ENCODE measurements at regions not wholly inside any gene's neighbourhood (a gene's known extent, or its start where the extent isn't known, plus 50 kb on each side); places are given as distances from the start of the nearest gene placed in this dataset.

DNA sequence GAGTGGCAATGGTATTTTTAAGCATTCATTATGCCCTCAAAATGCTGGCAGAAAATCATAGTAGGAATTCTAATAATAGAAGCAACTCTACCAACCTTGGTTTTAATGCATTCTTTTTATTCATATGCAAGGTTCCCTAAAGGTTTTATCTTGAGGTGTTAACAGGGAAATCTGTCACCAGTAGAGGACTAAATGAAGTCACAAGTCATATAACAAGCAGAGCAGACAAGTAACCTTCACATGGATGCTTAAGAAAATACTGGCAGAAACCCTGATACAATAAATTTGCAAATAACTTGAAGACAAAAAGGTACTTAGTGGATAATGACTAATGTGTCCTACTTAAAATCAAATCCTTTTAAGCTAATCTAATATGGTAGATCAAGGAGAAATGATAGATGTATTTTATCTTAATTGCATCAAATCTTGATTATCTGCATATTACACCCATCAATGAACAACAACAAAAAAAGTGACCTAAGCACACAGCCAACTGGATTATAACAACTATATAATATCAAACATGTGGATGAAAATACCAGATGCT is 73.3 kb downstream of the RFC3 start:
- Histone ChIP-seq H3K4me3 (no peak overlapping the region), H3K36me3 (replicated peaks in 1 of 2) (no peaks in the 10 kb centered on the region), H3K27me3 (no peaks in the 10 kb centered on the region), H3K27ac (no peak overlapping the region), H3K4me1 (replicated peaks in 1 of 2) (peaks cover 0 to 12% of the 10 kb centered on the region in 2 donors), H3K9me3 (replicated peaks in 1 of 3) (peaks cover 0 to 12% (median 5%) of the 10 kb centered on the region in 3 donors)
- DNase-seq = no peak
- TF ChIP-seq, protein P1, sequence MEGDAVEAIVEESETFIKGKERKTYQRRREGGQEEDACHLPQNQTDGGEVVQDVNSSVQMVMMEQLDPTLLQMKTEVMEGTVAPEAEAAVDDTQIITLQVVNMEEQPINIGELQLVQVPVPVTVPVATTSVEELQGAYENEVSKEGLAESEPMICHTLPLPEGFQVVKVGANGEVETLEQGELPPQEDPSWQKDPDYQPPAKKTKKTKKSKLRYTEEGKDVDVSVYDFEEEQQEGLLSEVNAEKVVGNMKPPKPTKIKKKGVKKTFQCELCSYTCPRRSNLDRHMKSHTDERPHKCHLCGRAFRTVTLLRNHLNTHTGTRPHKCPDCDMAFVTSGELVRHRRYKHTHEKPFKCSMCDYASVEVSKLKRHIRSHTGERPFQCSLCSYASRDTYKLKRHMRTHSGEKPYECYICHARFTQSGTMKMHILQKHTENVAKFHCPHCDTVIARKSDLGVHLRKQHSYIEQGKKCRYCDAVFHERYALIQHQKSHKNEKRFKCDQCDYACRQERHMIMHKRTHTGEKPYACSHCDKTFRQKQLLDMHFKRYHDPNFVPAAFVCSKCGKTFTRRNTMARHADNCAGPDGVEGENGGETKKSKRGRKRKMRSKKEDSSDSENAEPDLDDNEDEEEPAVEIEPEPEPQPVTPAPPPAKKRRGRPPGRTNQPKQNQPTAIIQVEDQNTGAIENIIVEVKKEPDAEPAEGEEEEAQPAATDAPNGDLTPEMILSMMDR (IDR thresholded peaks at IDR 0.05) = no peak
- no peak for TF ChIP-seq POLR2A (IDR thresholded peaks at IDR 0.05)
- intact Hi-C loops (cut with DNase I) = no loop called here

DNA sequence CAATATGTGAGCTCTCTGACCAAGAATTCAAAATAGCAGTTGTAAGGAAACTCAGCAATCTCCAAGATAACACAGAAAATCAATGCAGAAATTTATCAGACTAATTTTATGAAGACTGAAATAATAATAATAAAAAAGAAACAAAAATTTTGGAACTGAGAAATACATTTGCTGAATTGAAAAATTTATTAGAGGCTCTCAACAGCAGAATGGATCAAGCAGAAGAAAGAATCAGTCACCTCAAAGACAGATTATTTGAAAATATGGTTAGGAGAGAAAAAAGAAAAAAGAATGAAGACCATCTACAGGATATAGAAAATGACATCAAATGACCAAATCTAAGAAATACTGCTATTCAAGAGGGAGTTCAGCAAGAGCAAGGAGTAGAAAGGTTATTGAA is 75.6 kb downstream of the RFC3 start:
- Histone ChIP-seq H3K36me3 (replicated peaks in 1 of 2) (no peaks in the 10 kb centered on the region), H3K27ac (no peak overlapping the region), H3K27me3 (no peaks in the 10 kb centered on the region), H3K4me3 (no peak overlapping the region), H3K4me1 (replicated peaks in 1 of 2) (peaks cover 0 to 12% of the 10 kb centered on the region in 2 donors), H3K9me3 (replicated peaks in 1 of 3) (peaks cover 0 to 12% (median 9%) of the 10 kb centered on the region in 3 donors)
- no peak for DNase-seq
- no peak for TF ChIP-seq POLR2A (IDR thresholded peaks at IDR 0.05)
- intact Hi-C loops (cut with DNase I) = no loop called here

DNA sequence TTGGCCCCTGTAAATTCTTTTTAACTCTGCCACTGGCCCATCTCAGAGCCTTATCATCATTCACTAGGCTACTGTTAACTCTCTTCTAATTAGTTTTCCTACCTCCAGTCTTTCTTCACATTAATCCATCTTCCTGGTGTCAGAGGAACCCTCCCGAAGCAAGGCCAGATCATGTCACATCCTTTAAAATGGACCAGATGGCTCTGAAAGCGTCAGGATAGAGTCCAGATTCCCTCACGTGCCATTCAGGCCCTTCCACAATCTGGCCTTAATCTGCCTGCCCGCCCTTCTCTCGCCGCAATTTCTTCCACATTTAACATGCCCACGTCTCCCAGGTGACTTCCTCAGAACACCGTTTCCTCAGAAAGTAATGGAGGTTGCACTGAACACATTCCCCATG is 86.5 kb downstream of the RFC3 start:
- no peak overlapping the region for H3K4me3 ChIP-seq
- peaks cover 0 to 2% (median 1%) of the 10 kb centered on the region in 3 donors for H3K9me3 ChIP-seq (replicated peaks in 1 of 3)
- no peak overlapping the region for H3K27ac ChIP-seq
- H3K27me3 ChIP-seq = no peaks in the 10 kb centered on the region
- intact Hi-C loops (cut with DNase I) = no loop called here
- DNase-seq = no peak
- H3K4me1 ChIP-seq (replicated peaks in 1 of 2) = no peaks in the 10 kb centered on the region
- no peak for TF ChIP-seq POLR2A (IDR thresholded peaks at IDR 0.05)
- TF ChIP-seq, protein P1 (IDR thresholded peaks at IDR 0.05) = no peak
- 80 to 86% (median 84%) methylated on average over 8 of the region's 8 CpGs for WGBS, 4 donors
- no peaks in the 10 kb centered on the region for H3K36me3 ChIP-seq (replicated peaks in 1 of 2)

DNA sequence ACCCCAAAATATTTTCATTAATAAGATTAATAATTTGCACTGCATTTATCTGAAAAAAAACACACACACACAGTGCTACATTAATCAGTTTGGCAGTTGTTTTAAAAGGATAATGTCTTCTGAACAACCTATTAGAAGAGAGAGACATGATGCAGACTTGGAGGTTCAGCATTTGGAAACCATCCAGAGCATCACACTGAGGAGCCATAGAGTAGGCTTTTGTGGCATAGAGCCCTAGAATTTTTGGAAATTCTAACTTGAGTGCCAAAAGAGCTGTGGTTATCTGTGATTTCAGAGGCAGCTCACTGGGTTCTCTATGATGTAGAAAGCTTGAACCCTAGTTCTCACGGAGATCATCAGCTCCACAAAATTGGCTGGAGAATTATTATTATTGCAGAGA is 90.2 kb downstream of the RFC3 start:
- Histone ChIP-seq H3K4me1 (replicated peaks in 1 of 2) (no peaks in the 10 kb centered on the region), H3K27ac (no peak overlapping the region), H3K9me3 (replicated peaks in 1 of 3) (no peaks in the 10 kb centered on the region), H3K4me3 (no peak overlapping the region), H3K27me3 (no peaks in the 10 kb centered on the region), H3K36me3 (replicated peaks in 1 of 2) (no peaks in the 10 kb centered on the region)
- TF ChIP-seq, protein P1 (IDR thresholded peaks at IDR 0.05) = no peak
- TF ChIP-seq POLR2A (IDR thresholded peaks at IDR 0.05) = no peak
- intact Hi-C loops (cut with DNase I) = no loop called here
- 85 to 100% (median 95%) methylated on average over 1 of the region's 1 CpG for WGBS, 4 donors
- DNase-seq = no peak

DNA sequence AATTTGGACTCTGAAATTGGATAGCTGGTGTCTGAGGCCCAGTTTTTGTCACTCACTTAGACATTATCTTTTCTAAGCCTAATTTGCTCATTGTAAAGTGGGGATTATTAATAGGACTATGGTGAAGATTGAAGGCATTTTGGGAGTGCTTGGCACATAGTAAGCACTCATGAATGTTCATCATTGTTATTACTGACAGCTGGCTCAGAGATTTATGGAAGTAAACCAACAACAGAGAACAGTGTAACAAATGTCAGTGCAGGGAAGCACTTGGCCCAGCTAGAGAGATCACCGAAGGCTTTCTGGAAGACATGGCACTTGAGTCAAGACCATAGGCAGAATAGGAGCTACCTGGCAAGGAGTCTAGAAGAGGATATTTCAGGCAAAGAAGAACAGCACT is 92.3 kb downstream of the RFC3 start:
- intact Hi-C loops (cut with DNase I) = no loop called here
- Histone ChIP-seq H3K36me3 (replicated peaks in 1 of 2) (no peaks in the 10 kb centered on the region), H3K4me1 (replicated peaks in 1 of 2) (no peaks in the 10 kb centered on the region), H3K4me3 (no peak overlapping the region), H3K9me3 (replicated peaks in 1 of 3) (no peaks in the 10 kb centered on the region), H3K27me3 (no peaks in the 10 kb centered on the region), H3K27ac (no peak overlapping the region)
- 84 to 100% (median 90%) methylated on average over 1 of the region's 1 CpG for WGBS, 4 donors
- TF ChIP-seq POLR2A (IDR thresholded peaks at IDR 0.05) = no peak
- TF ChIP-seq, protein P1 (IDR thresholded peaks at IDR 0.05) = no peak
- DNase-seq = no peak
